Umbilical cord (tissue), 1 donor: ENCODE measurements at regions not wholly inside any gene's neighbourhood (a gene's known extent, or its start where the extent isn't known, plus 50 kb on each side); places are given as distances from the start of the nearest gene placed in this dataset.

Experiments used
- DNase-seq: peaks from one replicate; pipeline ENCODE4 v3.0.0-alpha.2; 2015; ENCODE audit warnings: low spot score

DNA sequence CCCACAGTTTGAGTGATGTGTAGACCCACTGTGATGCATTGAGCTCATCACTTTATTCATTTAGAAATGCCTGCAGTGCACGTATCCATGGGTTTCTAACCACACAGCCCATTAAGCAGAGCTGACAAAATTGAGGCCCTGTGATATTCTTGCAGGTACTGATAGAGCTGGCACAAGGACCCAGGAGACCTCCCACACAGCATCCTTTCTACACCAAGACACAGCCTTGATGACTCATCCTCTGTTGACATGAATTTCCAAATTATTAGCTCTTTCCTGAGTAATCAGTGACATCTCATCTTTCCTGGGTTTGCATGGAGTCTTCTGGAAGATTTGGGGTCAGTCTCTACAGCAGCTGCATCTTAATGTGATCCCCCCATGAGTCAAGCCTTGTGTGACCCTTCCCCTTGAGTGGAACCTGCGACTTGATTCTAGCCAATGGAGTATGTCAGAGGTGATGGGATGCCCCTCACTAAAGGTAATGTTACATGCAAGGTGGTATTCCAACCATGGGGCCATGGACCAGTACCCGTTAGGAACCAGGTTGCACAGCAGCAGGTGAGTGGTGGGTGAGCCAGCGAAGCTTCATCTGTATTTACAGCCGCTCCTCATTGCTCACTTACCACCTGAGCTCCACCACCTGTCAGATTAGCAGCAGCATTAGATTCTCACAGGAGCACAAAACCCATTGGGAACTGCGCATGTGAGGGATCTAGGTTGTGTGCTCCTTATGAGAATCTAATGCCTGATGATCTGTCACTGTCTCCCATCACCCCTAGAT lies 181.1 kb upstream of the ARL4C start:
- DNase-seq: no peak

- no peak for DNase-seq
These were observed 180.0 kb upstream of the ARL4C start for GRCh38 chr2:234676783-234677450.

DNA sequence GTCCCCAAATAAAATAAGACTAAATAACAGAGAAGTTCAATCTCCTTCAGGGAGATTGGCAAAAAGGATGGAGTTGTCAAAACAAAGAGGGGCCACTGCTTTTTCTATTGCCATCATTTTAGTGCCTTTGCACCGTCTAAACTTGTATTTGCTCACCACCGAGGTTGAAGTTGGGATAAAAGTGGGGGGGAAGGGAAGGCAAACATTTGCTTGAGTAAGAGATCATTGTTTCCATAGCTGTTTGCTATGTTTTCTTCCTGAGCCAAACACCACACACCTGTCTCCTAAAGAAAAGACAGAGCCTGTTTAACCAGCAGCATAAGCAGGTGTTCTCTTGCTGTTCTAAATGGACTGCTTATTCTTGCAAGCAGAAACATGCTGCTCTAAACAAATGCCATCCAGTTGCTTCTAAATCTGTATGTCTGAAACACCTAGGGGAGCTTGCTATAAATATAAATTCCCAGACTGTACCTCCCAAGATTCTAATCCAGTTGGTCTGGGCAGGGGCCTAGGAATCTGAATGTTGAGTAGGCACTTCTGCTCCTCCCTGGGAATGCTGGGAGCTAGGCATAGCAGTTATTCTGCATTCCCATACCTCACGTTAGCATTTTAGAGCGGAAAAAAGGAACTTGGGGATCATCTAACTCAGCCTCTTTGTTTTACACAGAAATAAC lies 179.4 kb upstream of the ARL4C start:
- DNase-seq: peak; percentile 51

DNA sequence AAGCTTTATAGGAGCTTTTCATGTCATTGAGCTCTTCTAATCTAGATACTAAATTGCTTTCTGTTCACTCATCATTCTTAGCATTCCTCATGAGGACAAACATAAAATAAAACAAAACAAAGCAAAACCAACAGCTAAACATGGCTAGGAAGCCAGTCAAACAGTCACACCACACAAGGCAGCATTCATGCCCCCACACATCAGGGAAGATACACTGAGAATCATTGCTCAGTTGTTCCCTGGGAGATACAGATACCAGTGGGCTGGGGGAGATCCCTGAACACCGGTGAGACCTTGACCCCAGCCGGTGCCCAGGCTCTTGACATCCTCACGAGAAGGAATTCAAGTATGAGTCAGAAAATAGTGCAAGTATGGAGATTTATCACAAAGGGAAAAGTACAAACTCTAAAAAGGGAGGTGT lies 177.9 kb upstream of the ARL4C start:
- no peak for DNase-seq

DNA sequence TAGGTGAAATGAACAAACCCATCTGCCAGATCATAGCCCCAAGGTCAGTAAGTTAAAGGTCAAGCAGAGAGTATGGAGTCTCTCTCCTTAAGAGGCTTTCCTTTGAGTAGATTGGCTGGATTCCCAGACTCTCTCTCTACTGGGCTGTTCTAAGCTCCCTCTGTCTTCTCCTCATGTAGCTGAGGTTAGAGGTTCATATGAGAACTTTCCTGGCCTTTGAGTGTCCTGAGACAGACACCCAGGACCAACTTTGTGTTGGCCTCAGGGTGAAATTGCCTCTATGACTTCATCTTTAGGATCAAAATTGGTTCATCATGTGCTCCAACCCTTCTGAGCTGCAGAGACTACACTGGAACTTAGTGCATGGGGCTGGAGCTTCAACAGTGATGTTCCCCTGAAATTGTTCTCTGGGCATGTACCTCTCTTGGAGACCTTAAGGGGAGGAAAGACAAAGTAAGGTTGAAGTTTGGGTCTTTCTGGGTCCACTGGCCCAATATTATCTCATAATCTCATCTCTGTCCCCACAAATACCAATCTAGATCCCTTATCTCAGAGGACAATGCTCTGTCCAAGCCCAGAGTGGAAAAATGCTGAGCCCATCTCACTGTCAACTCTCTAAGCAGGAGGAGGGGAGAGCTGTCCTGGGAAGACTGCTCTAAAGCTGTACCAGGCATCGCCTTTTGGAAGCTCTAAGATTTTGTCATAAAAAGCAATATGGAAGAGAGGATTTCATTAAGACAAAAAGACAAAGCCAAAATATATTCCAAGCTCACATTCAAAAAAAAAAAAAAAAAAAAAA lies 177.3 kb upstream of the ARL4C start:
- DNase-seq: no peak

GRCh38 chr2:234673501-234673900 lies 176.6 kb upstream of the ARL4C start:
- DNase-seq: no peak

- DNase-seq: no peak
These were observed 175.7 kb upstream of the ARL4C start for GRCh38 chr2:234672498-234673150.

- no peak for DNase-seq
These were observed 174.8 kb upstream of the ARL4C start for GRCh38 chr2:234671716-234672115.

DNA sequence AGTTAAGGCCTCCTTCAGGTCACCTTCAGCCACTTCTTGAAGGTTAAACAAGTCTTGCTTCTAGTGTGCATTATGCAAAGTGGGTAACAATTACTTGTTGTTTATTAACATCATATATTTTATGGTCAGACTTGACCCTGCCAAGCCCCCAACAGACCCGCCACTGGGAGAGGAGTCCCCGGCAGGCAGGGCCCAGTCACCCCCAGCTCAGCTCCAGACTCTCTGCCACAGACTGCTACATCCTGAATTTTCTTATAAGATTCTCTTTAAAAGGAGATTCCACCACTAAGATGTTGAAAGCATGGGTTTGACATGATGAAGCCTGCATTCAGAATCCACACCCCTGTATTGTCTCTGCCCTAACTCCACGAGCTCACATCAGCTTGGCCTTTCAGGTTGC lies 174.3 kb upstream of the ARL4C start:
- no peak for DNase-seq

GRCh38 chr2:234670806-234671205 lies 173.9 kb upstream of the ARL4C start:
- no peak for DNase-seq

- no peak for DNase-seq
These were observed 173.2 kb upstream of the ARL4C start for GRCh38 chr2:234670052-234670451.

- DNase-seq: no peak
These were observed 172.7 kb upstream of the ARL4C start for GRCh38 chr2:234669621-234670020.

DNA sequence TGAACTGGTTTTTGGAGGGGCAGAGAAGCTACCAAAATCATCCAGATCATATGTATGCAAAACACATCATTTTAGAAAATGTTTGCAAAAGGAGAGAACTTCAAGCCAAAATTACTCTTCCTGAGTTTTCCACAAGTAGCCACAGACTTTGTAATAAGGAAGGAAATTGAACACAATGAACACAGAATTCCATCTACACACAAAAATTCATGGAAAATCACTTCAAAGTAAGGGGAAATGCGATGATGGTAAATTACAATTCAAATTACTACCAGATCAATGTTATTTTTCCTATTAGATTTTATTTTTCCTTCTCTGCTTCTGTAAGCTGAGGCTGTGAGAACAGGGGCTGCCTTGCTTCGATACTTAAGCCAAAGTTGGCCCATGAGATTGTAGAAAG lies 172.1 kb upstream of the ARL4C start:
- DNase-seq: no peak

DNA sequence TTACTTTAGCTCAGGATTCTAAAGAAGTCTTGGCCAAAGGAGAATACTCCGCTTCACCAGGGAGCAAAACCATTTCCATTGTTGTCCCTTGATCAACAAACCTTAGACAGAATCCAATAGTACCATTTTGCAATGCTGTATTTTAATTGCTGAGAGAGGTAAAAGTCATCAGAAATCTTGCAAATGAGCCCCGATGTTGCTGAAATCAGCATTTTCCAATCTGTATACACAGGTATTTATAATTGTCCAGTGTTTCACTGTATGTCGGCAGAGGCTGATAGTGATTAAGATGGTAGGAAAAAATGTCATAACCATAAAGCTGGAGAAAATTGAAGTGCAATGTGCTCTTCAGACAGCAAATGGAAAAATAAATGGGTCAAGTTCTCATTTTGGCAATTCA lies 170.0 kb upstream of the ARL4C start:
- DNase-seq: no peak

GRCh38 chr2:234665304-234665703 lies 168.4 kb upstream of the ARL4C start:
- DNase-seq: no peak

- DNase-seq: no peak
These were observed 165.0 kb upstream of the ARL4C start for GRCh38 chr2:234661849-234662248.

GRCh38 chr2:234661175-234661574 lies 164.3 kb upstream of the ARL4C start:
- peak; percentile 96 for DNase-seq

GRCh38 chr2:234655706-234656105 lies 158.8 kb upstream of the ARL4C start:
- DNase-seq: no peak

DNA sequence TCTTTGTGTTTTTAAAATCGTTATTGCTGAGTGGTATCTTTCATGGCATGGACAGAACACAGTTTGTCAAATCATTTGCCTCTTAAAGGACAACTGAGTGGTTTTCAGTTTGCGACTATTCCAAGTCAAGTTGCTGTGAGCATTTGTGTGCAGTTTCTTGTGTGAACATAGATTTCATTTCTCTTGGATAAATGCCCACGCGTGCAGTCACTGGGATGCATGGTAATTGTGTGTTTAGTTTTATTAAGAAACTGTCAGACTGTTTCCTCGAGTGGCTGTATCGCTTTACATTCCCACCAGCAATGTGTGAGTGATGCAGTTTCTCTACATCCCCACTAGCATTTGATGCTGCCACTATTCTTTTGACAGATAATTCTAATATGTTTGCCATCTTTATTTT lies 154.0 kb upstream of the ARL4C start:
- DNase-seq: no peak

- no peak for DNase-seq
These were observed 153.1 kb upstream of the ARL4C start for GRCh38 chr2:234649951-234650350.

DNA sequence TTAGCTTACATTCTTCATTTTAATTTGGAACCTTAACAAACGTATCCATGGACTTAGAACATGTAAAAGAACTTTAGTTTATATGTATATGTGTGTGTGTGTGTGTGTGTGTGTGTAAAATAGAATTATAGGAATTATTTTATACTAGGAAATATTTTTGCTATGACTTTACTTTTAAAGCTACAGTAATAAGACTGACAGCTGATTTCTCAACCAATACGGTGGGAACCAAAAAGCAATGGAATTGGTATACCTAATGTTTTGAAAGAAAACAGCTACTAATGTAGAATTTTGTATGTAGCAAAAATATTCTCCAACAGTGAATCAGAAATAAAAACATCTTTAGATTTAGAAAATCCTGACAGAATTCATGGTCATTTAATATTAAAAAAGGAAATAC lies 146.5 kb upstream of the ARL4C start:
- DNase-seq: no peak
